ENCODE measurements at regions not wholly inside any gene's neighbourhood (a gene's known extent, or its start where the extent isn't known, plus 50 kb on each side); places are given as distances from the start of the nearest gene placed in this dataset.

DNA sequence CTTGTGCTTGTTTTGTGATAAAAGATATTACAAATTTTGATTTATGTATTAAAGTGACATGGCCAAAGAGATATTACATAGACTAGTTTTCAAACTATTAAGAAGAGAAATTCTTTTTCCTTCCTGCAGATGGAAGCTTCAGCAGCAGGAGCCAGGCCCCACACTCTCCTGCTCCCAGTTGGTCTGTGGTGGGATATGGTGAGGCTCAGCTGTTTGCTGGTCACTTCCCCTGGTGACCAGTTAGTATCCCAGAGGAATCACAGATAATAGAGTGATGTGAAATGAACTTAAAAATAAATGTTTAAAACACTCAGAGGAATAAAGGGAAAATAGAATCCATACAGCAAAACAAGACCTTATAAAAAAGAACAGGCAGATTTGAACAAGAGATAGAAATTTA is 154.7 kb downstream of the KTN1 start:
- no peak for DNase-seq (ENCODE audit: low read depth)

DNA sequence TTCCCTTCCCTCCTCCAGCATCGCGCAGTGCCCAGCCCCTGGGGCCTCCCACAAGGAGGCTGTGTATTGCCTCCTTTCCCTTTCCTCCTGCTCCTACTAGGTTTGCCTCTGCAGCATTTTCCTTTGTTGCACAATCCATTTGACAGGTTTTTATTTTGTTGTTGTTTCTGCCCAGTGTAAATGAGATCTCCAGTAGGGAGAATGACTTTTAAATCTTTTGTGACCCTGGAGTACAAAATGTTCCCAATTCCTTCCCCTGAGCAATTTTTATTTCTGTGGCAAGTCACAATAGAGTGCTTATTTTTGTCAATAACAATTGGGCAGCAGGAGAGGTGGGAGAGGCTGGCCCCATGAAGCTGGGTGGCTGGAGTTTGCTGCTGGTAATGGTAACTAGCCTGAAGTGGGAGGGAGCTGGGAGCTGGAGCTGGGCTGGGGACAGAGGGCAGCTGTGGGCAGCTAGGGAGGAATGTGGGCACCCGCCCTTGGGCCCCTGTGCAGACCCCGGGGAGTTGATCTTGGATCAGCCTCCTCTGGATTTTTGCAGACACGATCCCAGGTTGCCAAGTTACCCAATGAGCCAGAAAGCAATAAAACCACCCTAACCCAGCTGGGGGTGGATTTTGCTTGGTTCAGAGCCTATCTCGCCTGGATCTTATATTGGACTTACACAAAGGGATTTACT is 160.1 kb downstream of the KTN1 start:
- peak; percentile 69 for DNase-seq (ENCODE audit: low read depth)

DNA sequence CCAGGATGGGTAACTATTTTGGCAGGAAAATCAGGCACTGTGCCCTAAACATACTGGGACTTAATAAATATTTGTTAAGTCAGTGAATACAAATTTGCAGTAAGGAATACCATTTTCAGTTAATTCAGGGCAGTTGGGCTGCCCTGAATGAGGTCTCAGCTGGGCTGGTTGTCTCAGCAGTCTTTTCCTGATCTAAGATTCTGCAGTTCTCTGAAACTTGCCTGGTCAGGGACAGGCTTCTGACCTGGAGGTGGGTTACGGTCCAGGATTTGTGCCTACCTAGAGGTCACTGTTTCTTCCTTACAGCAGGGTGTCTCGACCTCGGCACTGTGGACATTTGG is 160.6 kb downstream of the KTN1 start:
- no peak for DNase-seq (ENCODE audit: low read depth)

DNA sequence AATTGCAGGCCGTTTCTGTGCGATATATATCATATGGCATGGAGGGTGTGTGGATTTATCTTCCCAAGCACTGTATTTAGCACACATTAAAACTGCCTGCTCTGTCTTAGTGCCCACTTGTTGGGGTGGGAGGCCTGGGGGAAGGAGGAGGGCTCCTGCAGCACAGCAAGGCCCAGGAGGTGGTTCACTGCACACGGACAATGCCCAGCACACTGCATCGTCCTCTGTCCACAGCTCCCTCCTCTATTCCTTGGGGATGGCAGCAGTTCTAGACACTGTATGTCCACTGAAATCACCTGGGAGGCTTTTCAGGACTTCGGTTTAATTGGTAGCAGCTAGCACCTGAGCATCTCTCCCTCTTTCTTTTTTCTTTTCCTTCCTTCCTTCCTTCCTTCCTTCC is 161.2 kb downstream of the KTN1 start:
- no peak for DNase-seq (ENCODE audit: low read depth)

DNA sequence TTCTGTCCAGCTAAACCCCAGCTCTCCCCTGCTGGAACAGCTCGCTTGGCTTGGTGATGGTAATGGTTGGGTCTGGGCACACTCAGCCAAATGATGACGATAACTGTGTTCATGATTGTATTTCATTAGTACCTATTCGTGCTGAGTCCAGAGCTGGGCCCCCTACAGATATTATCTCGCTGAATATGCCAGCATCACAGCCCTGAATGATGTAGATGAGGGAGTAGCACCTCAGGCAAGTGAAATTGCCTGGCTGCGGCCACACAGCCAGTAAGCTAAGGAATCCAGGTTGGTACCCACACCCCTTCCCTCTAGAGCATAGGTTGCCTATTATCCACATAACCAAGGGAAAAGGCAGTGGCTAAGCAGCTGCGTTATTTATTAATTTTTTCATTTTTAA is 163.5 kb downstream of the KTN1 start:
- DNase-seq (ENCODE audit: low read depth), result no peak

DNA sequence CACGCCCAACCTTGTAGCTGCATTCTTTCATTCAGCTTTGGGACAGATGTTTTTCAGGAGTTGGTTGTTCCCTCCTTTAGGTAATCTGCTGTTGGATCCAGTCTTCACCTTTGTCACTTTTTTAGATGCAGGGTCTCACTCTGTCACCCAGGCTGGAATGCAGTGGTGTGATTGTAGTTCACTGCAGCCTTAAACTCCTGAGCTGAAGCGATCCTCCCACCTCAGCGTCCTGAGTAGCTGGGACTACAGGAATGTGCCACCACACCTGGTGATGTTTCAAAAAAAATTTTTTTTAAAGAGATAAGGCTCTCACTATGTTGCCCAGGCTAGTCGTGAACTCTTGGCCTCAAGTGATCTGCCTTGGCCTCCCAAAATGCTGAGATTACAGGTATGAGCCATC is 164.3 kb downstream of the KTN1 start:
- DNase-seq (ENCODE audit: low read depth), result no peak

DNA sequence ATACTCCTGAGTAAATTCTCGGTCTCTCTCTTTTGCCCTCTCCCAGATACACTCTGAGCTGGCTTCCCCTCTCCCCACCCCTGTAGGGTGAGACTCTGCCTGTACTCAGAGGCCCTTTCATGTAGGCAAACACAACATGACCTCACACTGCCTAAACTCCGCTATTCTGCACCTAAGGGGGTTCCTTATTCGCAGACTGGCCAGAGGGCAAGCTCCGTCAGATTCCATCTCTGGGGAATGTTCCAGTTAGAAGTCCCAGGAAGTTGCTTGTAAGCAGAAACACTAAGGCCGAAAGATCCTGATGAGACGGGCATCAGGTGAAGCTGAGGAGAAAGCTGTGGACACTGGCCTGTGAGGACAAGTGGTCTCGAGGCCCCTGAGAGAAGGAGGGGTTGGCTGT is 165.9 kb downstream of the KTN1 start:
- no peak for DNase-seq (ENCODE audit: low read depth)

DNA sequence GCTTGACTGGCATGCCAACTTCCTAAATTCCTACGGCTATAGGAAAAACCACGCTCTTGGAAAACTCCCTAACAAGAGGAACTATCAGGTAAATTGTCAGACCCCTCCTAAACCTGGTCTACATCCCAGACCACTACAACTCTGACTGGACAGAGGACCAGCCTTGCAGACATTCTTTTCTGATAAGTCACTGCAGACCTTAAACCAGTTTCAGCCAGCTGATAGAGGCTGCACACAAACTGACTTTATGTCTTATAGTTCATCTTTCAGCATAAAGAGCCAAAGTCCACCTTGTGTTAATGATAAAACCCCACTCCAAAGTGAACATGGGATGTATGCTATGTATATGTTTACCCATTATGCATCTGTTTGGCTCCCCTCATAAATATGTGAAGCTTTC is 166.6 kb downstream of the KTN1 start:
- DNase-seq (ENCODE audit: low read depth), result peak; percentile 32

DNA sequence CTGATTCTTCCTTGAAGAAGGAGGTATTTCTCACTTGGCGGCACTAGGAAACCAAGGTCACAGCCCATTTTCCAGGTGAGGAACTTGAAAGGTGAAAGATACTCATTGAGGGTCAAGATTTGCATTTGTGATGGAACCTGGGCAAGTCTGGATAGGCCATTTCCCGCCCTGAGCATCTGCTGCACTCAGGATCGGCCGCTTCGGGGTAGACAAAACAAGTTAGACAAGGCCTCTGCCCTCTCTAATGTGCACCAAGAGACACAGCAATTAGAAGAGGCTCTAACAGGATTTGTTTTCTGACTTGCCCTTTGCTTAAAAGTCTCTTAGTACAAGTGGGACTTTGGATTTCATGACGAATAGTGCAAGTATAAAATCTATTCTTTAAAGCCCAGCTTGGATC is 167.2 kb downstream of the KTN1 start:
- no peak for DNase-seq (ENCODE audit: low read depth)

DNA sequence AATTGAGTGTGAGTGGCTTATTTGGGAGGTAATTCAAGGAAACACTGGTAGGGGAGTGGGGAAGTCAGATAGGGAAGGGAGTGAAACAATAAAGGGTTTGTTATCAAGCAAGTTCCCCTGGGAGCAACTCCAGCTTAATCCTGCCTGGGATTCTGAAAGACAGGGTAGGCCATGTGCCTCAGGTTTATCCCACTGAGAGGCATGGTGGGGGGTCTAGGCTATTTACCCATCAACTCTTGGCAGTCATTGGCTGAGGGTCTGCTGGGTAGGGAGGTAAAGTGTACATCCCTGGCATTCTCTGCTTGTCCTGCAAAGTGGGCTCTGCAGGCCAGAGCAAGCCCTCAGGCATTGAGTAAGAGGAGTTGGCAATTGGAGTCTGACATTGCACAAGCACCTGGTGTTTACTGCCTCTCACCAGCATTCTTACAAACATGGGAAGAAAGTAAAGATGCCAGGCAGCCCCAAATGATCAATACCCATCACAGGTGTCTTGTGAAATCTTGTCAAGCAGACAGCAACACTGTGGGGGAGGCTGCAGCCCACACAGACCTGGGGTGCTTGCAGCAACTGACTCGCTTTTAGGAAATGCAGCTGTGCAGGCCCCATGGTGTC is 169.3 kb downstream of the KTN1 start:
- DNase-seq (ENCODE audit: low read depth), result peak; percentile 33

DNA sequence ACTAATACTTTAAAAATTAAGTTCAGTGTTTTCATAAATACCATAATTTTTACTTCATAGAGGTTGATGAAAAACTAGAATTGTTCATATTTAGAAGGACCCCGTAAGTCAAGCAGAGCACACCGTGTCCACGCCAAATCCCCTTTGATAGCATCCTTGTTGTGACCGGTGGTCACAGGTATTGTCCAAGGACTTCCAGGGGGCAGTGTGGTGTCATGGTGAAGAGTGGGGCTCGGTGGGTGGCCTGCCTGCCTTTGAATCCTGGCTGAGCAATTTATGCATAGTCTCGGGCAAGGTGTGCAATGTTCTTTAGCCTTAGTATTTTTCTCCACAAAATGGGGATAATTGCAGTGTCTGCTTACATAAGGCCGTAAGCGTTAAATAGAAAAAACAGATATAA is 169.9 kb downstream of the KTN1 start:
- no peak for DNase-seq (ENCODE audit: low read depth)

DNA sequence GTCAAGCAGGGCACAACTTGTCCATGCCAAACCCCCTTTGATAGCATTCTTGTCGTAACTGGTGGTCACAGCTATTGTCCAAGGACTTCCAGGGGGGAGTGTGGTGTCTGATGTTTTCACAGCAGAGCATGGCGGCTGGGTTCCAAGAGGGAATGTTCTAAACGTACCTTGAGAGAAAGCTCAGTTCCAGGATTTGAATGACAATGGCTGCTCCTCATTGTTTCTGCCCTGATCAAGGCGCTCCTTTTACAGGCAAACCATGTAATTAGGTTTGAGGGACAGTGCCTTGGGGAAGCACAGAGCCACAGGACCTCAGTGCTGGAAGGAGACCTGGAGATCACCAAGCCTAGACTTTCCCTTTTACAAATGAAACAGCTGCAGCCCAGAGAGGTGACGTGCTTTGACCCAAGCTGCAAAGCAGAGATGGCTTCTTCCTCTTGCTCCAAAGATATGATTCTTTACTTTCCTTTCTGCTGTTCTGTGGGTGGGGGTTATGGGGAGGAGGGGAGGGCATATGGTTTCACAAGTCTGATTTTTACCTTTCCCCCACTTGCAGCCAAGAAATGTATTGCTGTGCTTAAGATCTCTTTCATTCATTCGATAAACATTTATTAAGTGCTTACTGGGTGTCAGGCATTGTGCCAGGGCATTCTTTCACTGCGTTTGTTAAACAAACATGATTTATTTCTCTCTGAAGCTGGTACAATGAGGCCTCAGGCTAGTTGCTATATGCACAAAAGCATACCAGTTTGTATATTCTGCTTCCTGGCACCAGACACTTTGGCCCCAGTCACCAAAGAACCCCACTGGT is 172.8 kb downstream of the KTN1 start:
- DNase-seq (ENCODE audit: low read depth), result peak; percentile 88

DNA sequence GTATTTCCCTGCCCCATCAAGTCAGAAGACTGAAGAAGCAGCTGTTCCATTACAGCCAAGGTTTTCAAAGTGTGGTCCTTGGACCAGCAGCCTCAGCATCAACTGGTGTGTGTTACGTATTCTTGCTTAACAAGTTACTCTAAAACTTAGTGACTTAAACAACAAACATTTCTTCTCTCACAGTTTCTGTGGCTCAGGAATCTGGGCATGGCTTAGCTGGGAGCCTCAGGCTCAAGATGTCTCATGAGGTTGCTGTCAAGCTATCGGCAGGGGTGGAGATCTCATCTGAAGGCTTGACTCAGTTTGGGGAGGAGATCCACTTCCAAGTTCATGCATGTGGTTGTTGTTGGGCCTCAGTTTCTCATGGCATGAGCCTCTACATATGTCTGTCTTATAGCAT is 174.5 kb downstream of the KTN1 start:
- peak; percentile 28 for DNase-seq (ENCODE audit: low read depth)

DNA sequence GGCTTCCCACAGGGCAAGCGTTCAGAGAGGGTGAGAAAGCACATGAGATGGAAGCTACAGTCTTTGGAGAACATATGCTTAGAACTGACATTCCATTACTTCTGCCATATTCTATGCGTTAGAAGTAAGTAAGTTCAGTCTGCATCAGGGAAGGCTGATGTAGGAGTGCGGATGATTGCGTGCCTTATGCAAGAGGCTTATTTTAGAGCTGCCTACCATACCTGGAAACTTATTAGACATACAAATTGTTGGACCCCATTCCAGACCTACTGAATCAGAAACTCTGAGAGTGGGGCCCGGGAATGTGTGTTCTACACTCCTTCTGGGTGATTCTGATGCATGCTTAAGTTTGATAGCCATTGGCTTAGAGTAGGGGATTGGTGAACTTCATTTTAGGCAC is 174.9 kb downstream of the KTN1 start:
- DNase-seq (ENCODE audit: low read depth), result no peak

DNA sequence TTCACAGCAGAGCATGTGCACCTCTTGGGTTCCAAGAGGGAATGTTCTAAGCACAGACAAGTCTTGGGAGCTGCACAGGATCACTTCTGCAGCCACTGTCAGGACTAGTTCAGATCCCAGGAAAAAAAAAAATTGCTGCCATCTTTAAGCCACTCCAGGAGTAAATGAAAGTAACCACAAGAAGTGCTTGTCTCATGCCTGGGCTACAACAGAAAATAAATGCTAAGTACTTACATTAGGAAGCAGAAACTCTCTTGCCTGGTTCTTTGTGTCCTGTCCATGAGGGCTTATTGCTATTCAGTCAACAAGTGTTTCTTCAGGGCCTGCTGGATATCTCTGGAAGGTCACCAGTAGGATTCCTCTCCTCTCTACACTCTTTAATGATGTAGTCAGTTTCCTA is 176.1 kb downstream of the KTN1 start:
- DNase-seq (ENCODE audit: low read depth), result no peak

DNA sequence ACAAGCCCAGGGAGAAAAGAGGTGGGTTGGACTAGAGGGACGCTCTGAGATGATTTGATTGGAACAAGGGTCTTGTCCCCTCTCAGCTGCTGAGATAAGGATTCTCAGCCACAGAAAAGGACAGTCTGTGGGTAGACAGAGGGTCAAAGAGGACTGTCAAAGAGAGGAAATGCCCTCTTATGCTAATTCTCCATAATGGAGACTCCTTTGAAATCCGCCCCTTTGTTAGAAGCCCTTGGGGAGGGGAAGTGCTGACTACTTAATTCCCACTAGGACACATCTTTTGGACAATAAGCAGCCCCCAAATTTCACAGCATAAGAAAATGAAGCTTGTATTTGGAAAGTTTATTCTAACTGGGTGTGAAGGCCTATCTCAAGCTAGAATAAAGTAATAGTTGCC is 176.6 kb downstream of the KTN1 start:
- DNase-seq (ENCODE audit: low read depth), result no peak

DNA sequence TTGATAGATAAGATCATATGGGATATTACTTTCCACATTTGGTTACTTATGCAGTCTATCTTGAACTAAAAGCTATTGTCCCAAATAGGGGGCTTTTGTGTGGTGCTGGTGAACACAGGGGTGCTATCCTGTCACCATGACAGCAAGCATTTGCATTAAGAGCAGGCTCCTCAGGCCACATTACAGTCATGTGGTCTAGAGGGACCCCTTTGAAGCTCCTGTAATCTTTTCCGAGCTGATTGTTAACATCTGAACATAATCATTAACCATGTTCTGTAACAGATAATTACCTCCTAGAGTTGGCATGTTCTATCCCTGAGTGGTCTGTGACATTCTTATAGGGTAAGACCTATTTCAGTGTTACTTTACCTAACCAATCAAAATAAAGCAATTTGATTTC is 178.8 kb downstream of the KTN1 start:
- no peak for DNase-seq (ENCODE audit: low read depth)

DNA sequence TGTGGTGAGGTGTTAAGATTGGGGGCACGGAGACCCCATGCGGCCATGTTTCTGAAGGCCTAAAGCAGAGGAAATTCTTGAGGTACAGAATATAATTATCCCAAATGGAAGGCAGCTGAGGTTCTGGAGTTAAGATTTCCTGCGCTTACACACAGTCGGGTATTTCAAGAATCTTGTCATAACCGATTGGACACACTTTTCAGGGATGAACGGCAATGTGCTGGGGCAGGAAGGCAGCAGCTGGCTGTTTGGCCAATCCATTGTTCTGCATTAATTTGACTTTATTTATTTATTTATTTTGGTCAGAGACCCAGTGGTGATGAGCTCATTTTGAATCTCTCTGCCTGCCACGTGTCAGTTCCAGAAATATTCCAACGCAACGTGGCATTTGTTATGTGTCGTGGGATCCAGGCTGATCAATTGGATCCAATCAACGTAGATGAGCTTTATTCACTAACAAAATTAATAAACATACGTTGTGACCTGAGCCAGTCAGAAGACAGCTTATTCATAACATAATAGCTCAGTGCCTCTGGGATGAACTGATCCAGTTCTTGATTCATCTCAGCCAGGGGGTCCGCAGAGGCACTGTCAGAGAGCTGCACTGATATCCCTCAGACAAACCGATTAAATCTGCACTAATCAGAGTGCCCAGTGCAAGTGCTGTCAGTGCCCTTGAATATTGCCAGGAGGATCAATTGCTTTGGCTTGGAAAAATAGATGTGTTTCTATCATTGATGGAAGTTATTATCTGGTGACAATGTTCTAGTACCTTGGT is 181.0 kb downstream of the KTN1 start:
- no peak for DNase-seq (ENCODE audit: low read depth)

DNA sequence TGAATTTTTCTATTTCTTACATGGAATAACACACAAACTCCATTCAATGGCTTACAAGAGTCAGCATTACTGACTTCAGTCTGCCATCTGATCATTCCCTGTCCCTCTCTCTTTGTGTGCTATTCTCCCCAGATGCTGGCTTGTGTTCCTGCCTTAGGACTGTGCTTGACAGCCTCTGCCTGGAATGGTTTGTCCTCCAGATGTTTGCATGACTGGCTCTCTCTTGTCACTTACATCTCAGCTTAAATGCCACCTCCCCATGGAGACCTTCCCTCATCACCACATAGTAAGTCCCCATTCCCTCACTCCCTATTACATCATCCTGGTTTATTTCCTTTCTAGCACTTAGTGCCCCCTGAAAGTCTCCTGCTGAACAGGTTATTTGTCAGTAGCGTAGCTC is 181.6 kb downstream of the KTN1 start:
- DNase-seq (ENCODE audit: low read depth), result no peak

DNA sequence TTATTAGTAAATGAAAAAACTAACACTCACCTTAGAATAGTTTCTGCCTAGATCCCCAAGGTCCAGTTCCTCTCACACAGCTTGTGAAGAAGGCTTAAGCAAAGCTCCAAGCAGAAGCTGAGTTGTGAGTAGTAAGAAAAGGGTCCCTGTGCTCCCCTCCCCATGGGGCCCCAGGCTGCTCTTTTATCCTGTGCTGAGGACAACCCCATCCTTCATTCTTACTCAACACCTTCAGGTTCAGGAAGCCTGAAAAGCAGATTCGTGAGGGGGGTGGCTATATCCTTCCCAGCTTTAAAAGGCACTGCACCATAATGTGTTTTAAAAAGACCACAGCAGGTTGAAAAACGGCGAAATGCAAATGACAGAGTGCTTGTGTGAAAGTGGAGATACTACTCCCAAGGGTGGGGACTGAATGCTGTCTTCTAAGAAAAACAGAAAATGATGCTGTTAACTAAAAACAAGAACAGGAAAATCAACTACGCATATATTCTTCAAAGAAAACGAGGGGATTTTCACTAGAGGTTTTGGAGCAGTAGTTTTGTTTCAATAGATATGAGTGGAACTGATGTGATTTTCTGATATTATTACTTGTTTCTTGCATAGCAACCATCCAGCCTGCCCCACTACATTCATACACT is 182.7 kb downstream of the KTN1 start:
- no peak for DNase-seq (ENCODE audit: low read depth)

DNA sequence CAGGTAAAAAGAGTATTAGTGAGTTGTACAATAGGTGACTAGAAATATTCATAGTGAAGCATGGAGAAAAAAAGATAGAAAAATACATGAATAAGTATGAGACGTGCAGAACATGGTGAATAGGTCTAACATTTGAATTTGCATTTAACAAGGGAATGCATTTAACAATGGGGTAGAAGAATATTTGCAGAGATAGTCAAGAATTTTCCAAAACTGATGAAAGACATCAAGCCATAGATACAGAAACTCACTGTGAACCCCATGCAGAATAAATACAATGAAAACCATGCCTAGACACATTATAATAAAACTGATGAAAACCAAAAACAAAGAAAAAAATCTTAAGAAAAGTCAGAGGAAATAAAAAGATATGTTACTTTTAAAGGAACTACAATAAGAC is 184.8 kb downstream of the KTN1 start:
- no peak for DNase-seq (ENCODE audit: low read depth)

DNA sequence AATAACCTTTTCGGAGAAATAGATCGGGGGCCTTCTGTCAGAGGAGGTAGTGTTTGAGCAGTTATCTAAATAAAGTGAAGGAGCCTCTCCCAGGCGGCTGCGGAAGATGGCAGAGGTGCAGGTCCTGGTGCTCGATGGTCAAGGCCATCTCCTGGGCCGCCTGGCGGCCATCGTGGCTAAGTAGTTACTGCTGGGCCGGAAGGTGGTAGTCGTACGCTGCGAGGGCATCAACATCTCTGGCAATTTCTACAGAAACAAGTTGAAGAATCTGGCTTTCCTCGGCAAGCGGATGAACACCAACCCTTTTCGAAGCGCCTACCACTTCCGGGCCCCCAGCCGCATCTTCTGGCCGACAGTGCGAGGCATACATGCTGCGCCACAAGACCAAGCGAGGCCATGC is 186.1 kb downstream of the KTN1 start:
- no peak for DNase-seq (ENCODE audit: low read depth)

Data from M059J (cell line).